SK-N-MC (cell line): ENCODE measurements at regions not wholly inside any gene's neighbourhood (a gene's known extent, or its start where the extent isn't known, plus 50 kb on each side); places are given as distances from the start of the nearest gene placed in this dataset.

Source experiments
- EZH2 ChIP-seq: fragments of 200-600 bp; sonication (generic); IDR thresholded peaks from one replicate; pipeline ENCODE4 v1.6.1; 2017; ENCODE audit warnings: antibody characterized with exemption
- POLR2AphosphoS5 ChIP-seq: IDR thresholded peaks from 2 replicates; pipeline ENCODE4 v1.6.1; 2012; ENCODE audit warnings: mild to moderate bottlenecking, low read depth, low read length, borderline replicate concordance

DNA sequence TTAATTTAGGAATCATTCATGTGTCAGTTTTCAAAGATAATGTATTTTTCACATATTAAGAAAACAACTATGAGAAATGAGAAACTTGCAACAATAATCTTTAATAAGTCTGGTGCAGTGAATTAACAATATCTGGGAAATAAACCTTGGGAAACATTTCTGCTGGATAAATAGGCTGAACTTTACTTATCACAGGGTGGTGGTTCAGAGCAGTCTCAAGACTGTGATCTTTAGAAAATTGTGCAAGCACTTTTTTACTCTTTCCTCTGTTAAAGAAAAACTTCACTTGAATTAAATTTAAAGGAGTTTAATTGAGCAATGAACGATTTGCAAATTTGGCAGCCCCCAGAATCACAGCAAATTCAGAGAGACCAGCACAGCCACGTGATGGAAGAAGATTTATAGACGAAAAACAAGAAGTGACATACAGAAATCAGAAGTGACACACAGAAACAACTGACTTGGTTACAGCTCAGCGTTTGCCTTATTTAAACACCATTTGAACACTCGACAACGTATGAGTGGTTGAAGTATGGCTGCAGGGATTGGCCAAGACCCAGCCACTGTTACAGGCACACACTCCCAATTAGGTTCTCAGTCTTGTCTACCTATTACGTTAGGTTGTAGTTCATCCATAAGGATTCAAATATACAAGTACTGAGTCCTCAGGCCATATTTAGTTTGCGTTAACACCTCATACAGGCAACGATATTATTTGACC lies 631.9 kb downstream of the SLCO4C1 start:
- no peak for TF ChIP-seq POLR2AphosphoS5
- no peak for TF ChIP-seq EZH2
